Thyroid gland (tissue), 4 donors: ENCODE measurements at regions not wholly inside any gene's neighbourhood (a gene's known extent, or its start where the extent isn't known, plus 50 kb on each side); places are given as distances from the start of the nearest gene placed in this dataset.

Experiments
- CTCF ChIP-seq, 6 experiments: fragments of 200-600 bp in 3 of 6; fragments of 450-650 bp in 3 of 6; sonication (generic) in 3 of 6; IDR thresholded peaks; one replicate each; pipeline ENCODE4 v1.5.1; 2016 to 2019; ENCODE audit warnings: antibody characterized with exemption in 6 of 6, mild to moderate bottlenecking in 2 of 6, inconsistent platforms in 1 of 6, moderate library complexity in 1 of 6
- POLR2A ChIP-seq, 2 donors: fragments of 450-650 bp; IDR thresholded peaks; one replicate each; pipeline ENCODE4 v1.6.1; 2017; ENCODE audit warnings: antibody characterized with exemption in 2 of 2, mild to moderate bottlenecking in 2 of 2, moderate library complexity in 1 of 2

- TF ChIP-seq CTCF (IDR thresholded peaks at IDR 0.05) = no peak
- TF ChIP-seq POLR2A (IDR thresholded peaks at IDR 0.05) = no peak
These were observed 85.3 kb upstream of the SULT1C3 start for GRCh38 chr2:108154366-108155061.
